ENCODE measurements at regions not wholly inside any gene's neighbourhood (a gene's known extent, or its start where the extent isn't known, plus 50 kb on each side); places are given as distances from the start of the nearest gene placed in this dataset.

- TF ChIP-seq RCOR1 (IDR thresholded peaks at IDR 0.05; ENCODE audit: insufficient replicate concordance, low read length) (no peak), CHD1 (IDR thresholded peaks at IDR 0.05; ENCODE audit: low read depth, low read length) (no peak), CTCF (conservative IDR thresholded peaks at IDR 0.05; ENCODE audit: low read depth, low read length) (no peak), CEBPB (IDR thresholded peaks at IDR 0.05; ENCODE audit: low read depth, low read length) (no peak), MXI1 (IDR thresholded peaks at IDR 0.05; ENCODE audit: borderline replicate concordance, low read depth, low read length) (no peak), SMC3 (IDR thresholded peaks at IDR 0.05; ENCODE audit: low read depth, low read length) (no peak), BHLHE40 (IDR thresholded peaks at IDR 0.05; ENCODE audit: low read depth, low read length) (no peak), MAZ (IDR thresholded peaks at IDR 0.05; ENCODE audit: borderline replicate concordance, low read depth, low read length) (no peak), POLR2A (IDR thresholded peaks at IDR 0.05; ENCODE audit: low read depth, low read length) (no peak), MAFK (IDR thresholded peaks at IDR 0.05; ENCODE audit: low read depth, low read length) (no peak)
- TF ChIP-seq, protein P1, sequence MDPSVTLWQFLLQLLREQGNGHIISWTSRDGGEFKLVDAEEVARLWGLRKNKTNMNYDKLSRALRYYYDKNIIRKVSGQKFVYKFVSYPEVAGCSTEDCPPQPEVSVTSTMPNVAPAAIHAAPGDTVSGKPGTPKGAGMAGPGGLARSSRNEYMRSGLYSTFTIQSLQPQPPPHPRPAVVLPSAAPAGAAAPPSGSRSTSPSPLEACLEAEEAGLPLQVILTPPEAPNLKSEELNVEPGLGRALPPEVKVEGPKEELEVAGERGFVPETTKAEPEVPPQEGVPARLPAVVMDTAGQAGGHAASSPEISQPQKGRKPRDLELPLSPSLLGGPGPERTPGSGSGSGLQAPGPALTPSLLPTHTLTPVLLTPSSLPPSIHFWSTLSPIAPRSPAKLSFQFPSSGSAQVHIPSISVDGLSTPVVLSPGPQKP (IDR thresholded peaks at IDR 0.05; ENCODE audit: borderline replicate concordance, low read depth, low read length), result no peak
Observed at GRCh38 chr4:63155561-63155960, 1253.7 kb downstream of the TECRL start.

Measured in IMR-90 (cell line).